SK-N-SH (cell line): ENCODE measurements at regions not wholly inside any gene's neighbourhood (a gene's known extent, or its start where the extent isn't known, plus 50 kb on each side); places are given as distances from the start of the nearest gene placed in this dataset.

Source experiments
- CTCF ChIA-PET: fragments of 300-600, 350-600 bp; formaldehyde crosslinking; extraction: SDS; loops from one replicate; lab custom pipeline; 2021; lab: Yijun Ruan, JAX
- POLR2A ChIA-PET: fragments of 350-600 bp; sonication (Branson Sonifier 250); formaldehyde crosslinking; extraction: SDS; loops from one replicate; lab custom pipeline; 2020; ENCODE audit warnings: antibody characterized with exemption, inconsistent platforms; lab: Yijun Ruan, JAX
- DNase-seq: peaks from one replicate; pipeline ENCODE4 v3.0.0; 2012
- H2AFZ ChIP-seq: fragments of 200-600 bp; sonication (generic); 2 replicates; pipeline ENCODE4 v1.8.1; 2016; ENCODE audit warnings: antibody characterized with exemption, mild to moderate bottlenecking, low read depth
- H3F3A ChIP-seq: fragments of 200-600 bp; sonication (generic); replicated peaks from 2 replicates; pipeline ENCODE3; 2016; ENCODE audit warnings: antibody characterized with exemption, mild to moderate bottlenecking; ENCODE audit not compliant: insufficient read depth
- H3K27ac ChIP-seq, 2 experiments: fragments of 200-500 bp in 1 of 2; fragments of 200-600 bp in 1 of 2; sonication (Bioruptor generic) in 1 of 2; sonication (generic), shearing (Covaris generic) in 1 of 2; 2 replicates each; pipeline versions ENCODE4 v1.5.1 to v1.6.1; 2014 to 2016; ENCODE audit warnings: low read depth in 2 of 2, inconsistent platforms in 1 of 2, low read length in 1 of 2, mild to moderate bottlenecking in 1 of 2, mixed read lengths in 1 of 2
- H3K27me3 ChIP-seq: fragments of 200-600 bp; sonication (generic), shearing (Covaris generic); 2 replicates; pipeline ENCODE4 v1.6.1; 2016; ENCODE audit warnings: mixed run types; ENCODE audit not compliant: insufficient read depth
- H3K36me3 ChIP-seq, 2 experiments: fragments of 200-500 bp in 1 of 2; fragments of 200-600 bp in 1 of 2; sonication (Bioruptor generic) in 1 of 2; sonication (generic) in 1 of 2; replicated peaks in 1 of 2; 2 replicates each; pipeline versions ENCODE3 to v1.5.1; 2014 to 2016; ENCODE audit warnings: low read length in 1 of 2, mild to moderate bottlenecking in 1 of 2; ENCODE audit not compliant: insufficient read depth in 2 of 2, control insufficient read depth in 1 of 2
- H3K4me1 ChIP-seq, 2 experiments: fragments of 200-500 bp in 1 of 2; fragments of 200-600 bp in 1 of 2; sonication (Bioruptor generic) in 1 of 2; sonication (generic), shearing (Covaris generic) in 1 of 2; 2 replicates each; pipeline versions ENCODE4 v1.5.1 to v1.6.1; 2014 to 2016; ENCODE audit warnings: low read depth in 1 of 2, low read length in 1 of 2, mixed run types in 1 of 2; ENCODE audit not compliant: insufficient read depth in 2 of 2, control insufficient read depth in 1 of 2
- H3K4me2 ChIP-seq: fragments of 200-600 bp; sonication (generic), shearing (Covaris generic); 2 replicates; pipeline ENCODE4 v1.6.1; 2017; ENCODE audit warnings: mixed run types
- H3K4me3 ChIP-seq, 2 experiments: fragments of 200-500 bp in 1 of 2; fragments of 200-600 bp in 1 of 2; sonication (Bioruptor generic) in 1 of 2; sonication (generic), shearing (Covaris generic) in 1 of 2; 2 replicates each; pipeline versions ENCODE4 v1.5.1 to v1.8.1; 2014 to 2016; ENCODE audit warnings: low read depth in 2 of 2, inconsistent platforms in 1 of 2, low read length in 1 of 2, mild to moderate bottlenecking in 1 of 2, mixed read lengths in 1 of 2, moderate library complexity in 1 of 2
- H3K79me2 ChIP-seq: fragments of 200-600 bp; sonication (generic); 2 replicates; pipeline ENCODE4 v1.8.1; 2017; ENCODE audit warnings: mild to moderate bottlenecking; ENCODE audit not compliant: insufficient read depth
- H3K9ac ChIP-seq: fragments of 200-600 bp; sonication (generic); 2 replicates; pipeline ENCODE4 v1.6.1; 2017; ENCODE audit warnings: mixed run types
- H3K9me2 ChIP-seq: fragments of 200-600 bp; sonication (generic); 2 replicates; pipeline ENCODE4 v1.6.1; 2017; ENCODE audit warnings: mixed run types
- H3K9me3 ChIP-seq: fragments of 200-600 bp; sonication (generic); 2 replicates; pipeline ENCODE4 v1.6.1; 2017; ENCODE audit warnings: mixed run types, mild to moderate bottlenecking, moderate library complexity
- H4K20me1 ChIP-seq: fragments of 200-600 bp; sonication (generic); 2 replicates; pipeline ENCODE4 v1.6.1; 2017; ENCODE audit warnings: mild to moderate bottlenecking, mixed run types; ENCODE audit not compliant: insufficient read depth
- CTCF ChIP-seq: fragments of 200-600 bp; sonication (generic); IDR thresholded peaks from 2 replicates; pipeline ENCODE4 v1.6.1; 2017; ENCODE audit warnings: antibody characterized with exemption, mild to moderate bottlenecking, moderate library complexity
- EP300 ChIP-seq, 2 experiments: IDR thresholded peaks; 2 replicates each; pipeline versions ENCODE4 v1.4.0 to v1.6.1; 2012; ENCODE audit warnings: borderline replicate concordance in 1 of 2, low read depth in 1 of 2, low read length in 1 of 2
- JUND ChIP-seq: IDR thresholded peaks from 2 replicates; pipeline ENCODE4 v1.4.0; 2012
- MXI1 ChIP-seq: IDR thresholded peaks from 2 replicates; pipeline ENCODE4 v1.6.1; 2012; ENCODE audit warnings: mild to moderate bottlenecking, low read depth, low read length, improper control_type of control experiment
- NFIC ChIP-seq: IDR thresholded peaks from 2 replicates; pipeline ENCODE4 v1.4.0; 2012; ENCODE audit warnings: borderline replicate concordance
- POLR2AphosphoS5 ChIP-seq: IDR thresholded peaks from 2 replicates; pipeline ENCODE4 v1.6.1; 2012; ENCODE audit warnings: low read depth, low read length
- RCOR1 ChIP-seq: fragments of 150-350 bp; IDR thresholded peaks from 2 replicates; pipeline ENCODE4 v1.6.1; 2017; ENCODE audit warnings: antibody characterized with exemption, low read length
- REST ChIP-seq: IDR thresholded peaks from 2 replicates; pipeline ENCODE4 v1.6.1; 2012; ENCODE audit warnings: mild to moderate bottlenecking, low read depth, low read length, moderate library complexity
- SIN3A ChIP-seq: IDR thresholded peaks from 2 replicates; pipeline ENCODE4 v1.6.1; 2012; ENCODE audit warnings: low read depth, mild to moderate bottlenecking, low read length, moderate library complexity, borderline replicate concordance
- TCF12 ChIP-seq: IDR thresholded peaks from 2 replicates; pipeline ENCODE4 v1.4.0; 2012
- USF1 ChIP-seq: IDR thresholded peaks from 2 replicates; pipeline ENCODE4 v1.4.0; 2012; ENCODE audit warnings: low read depth, borderline replicate concordance
- USF2 ChIP-seq: fragments of 150-350 bp; IDR thresholded peaks from 2 replicates; pipeline ENCODE4 v1.6.1; 2017; ENCODE audit warnings: antibody characterized with exemption, low read length, low read depth, borderline replicate concordance
- YY1 ChIP-seq: IDR thresholded peaks from 2 replicates; pipeline ENCODE4 v1.4.0; 2012; ENCODE audit warnings: low read depth, mild to moderate bottlenecking
- WGBS: methylation state at CpG from one replicate; pipeline ENCODE4 v1.1.6; 2017; ENCODE audit warnings: low lambda C conversion rate; 5-methylcytosine and 5-hydroxymethylcytosine counted together

GRCh38 chr3:42025370-42026138 is 63.7 kb upstream of the ULK4 start:
- CTCF ChIA-PET = interaction anchor here (0.8 to 3.0 kb wide), 6 partner anchors 10 to 131 kb away, joined by 3 to 11 read pairs (median 4); no protein-coding TSS in a partner anchor
- 0 out of 2 replicates have a peak, but pooled peaks cover 2% of the 10 kb centered on the region for H4K20me1 ChIP-seq
- H3K27me3 ChIP-seq = no peaks in the 10 kb centered on the region
- H3K4me2 ChIP-seq = peak overlapping the region; percentile 59; the same call in 1 of the 2 replicates
- peak; percentile 80 for DNase-seq
- WGBS = 6% methylated on average over 7 of the region's 7 CpGs
- no peaks in the 10 kb centered on the region for H3K9me2 ChIP-seq
- H3K79me2 ChIP-seq = peaks cover 55% of the 10 kb centered on the region
- H2AFZ ChIP-seq = peak overlapping the region; percentile 43
- H3F3A ChIP-seq = peaks cover 19% of the 10 kb centered on the region
- H3K36me3 ChIP-seq = no peaks in the 10 kb centered on the region
- peak overlapping the region; percentile 82 to 97 for H3K27ac ChIP-seq
- H3K4me3 ChIP-seq = peak overlapping the region in 1 of 2 experiments; percentile 31; a peak in 1 of 4 replicates
- no peaks in the 10 kb centered on the region for H3K9me3 ChIP-seq
- POLR2A ChIA-PET = interaction anchor here (0.9 to 1.3 kb wide), 2 partner anchors 11 to 17 kb away, joined by 4 read pairs; no protein-coding TSS in a partner anchor
- H3K4me1 ChIP-seq = peaks cover 16 to 18% of the 10 kb centered on the region in 2 experiments
- no peak; a peak in 1 of 4 replicates for TF ChIP-seq EP300 (IDR thresholded peaks at IDR 0.05; ENCODE audit: borderline replicate concordance in 1 of 2, low read depth in 1 of 2, low read length in 1 of 2)
- 0 out of 2 replicates have a peak, but pooled peaks have one; percentile 8 for TF ChIP-seq JUND
- TF ChIP-seq USF1 = peak; percentile 85
- peak; percentile 39; the same call in 1 of the 2 replicates for TF ChIP-seq RCOR1
- peak; percentile 52 for TF ChIP-seq MXI1
- TF ChIP-seq YY1 = no peak
- peak; percentile 69 for TF ChIP-seq TCF12
- TF ChIP-seq NFIC = peak; percentile 15; the same call in 1 of the 2 replicates
- peak; percentile 45; the same call in 1 of the 2 replicates for TF ChIP-seq SIN3A
- TF ChIP-seq REST = no peak
- peak; percentile 31; the same call in 1 of the 2 replicates for TF ChIP-seq POLR2AphosphoS5
- TF ChIP-seq USF2 = peak; percentile 58; the same call in 1 of the 2 replicates
- no peak for TF ChIP-seq CTCF
- H3K9ac ChIP-seq = peak overlapping the region; percentile 63; the same call in 1 of the 2 replicates
